SK-MEL-5 (cell line): ENCODE measurements at regions not wholly inside any gene's neighbourhood (a gene's known extent, or its start where the extent isn't known, plus 50 kb on each side); places are given as distances from the start of the nearest gene placed in this dataset.

Source experiments
- DNase-seq: peaks from one replicate; pipeline ENCODE4 v3.0.0-alpha.2; 2016; ENCODE audit warnings: low read depth, low spot score
- in situ Hi-C: cut with HindIII; loops from 2 replicates; pipeline ENCODE4 v1.10.0; 2016; ENCODE audit warnings: low sequenced_read_pairs, high pct_unique_total_duplicates, low pct_unique_long_range_greater_than_20kb

GRCh38 chr13:106232681-106233080, 302.8 kb downstream of the EFNB2 start:
- in situ Hi-C loops: no loop called here
- no peak for DNase-seq

GRCh38 chr13:106230450-106230849, 305.0 kb downstream of the EFNB2 start:
- no peak for DNase-seq
- in situ Hi-C loops: no loop called here

- DNase-seq: no peak
- in situ Hi-C loops: no loop called here
These were observed 310.3 kb downstream of the EFNB2 start for GRCh38 chr13:106225126-106225525.

GRCh38 chr13:106220211-106220610, 315.3 kb downstream of the EFNB2 start:
- in situ Hi-C loops: no loop called here

GRCh38 chr13:106213028-106213757, 322.3 kb downstream of the EFNB2 start:
- DNase-seq: peak; percentile 8
- in situ Hi-C loops: no loop called here

More at GRCh38 chr13:106220211-106220610, 315.3 kb downstream of the EFNB2 start:
- DNase-seq: no peak

- DNase-seq: no peak
- in situ Hi-C loops: no loop called here
These were observed 323.0 kb downstream of the EFNB2 start for GRCh38 chr13:106212386-106213010.

- in situ Hi-C loops: no loop called here
- DNase-seq: no peak
These were observed 325.1 kb downstream of the EFNB2 start for GRCh38 chr13:106210324-106210723.

- in situ Hi-C loops: no loop called here
- no peak for DNase-seq
These were observed 329.6 kb downstream of the EFNB2 start for GRCh38 chr13:106205871-106206270.

GRCh38 chr13:106197496-106197895, 338.0 kb downstream of the EFNB2 start:
- in situ Hi-C loops: no loop called here
- no peak for DNase-seq

- DNase-seq: no peak
- in situ Hi-C loops: no loop called here
These were observed 347.9 kb downstream of the EFNB2 start for GRCh38 chr13:106187501-106188095.

- in situ Hi-C loops: no loop called here
- DNase-seq: no peak
These were observed 348.4 kb downstream of the EFNB2 start for GRCh38 chr13:106187101-106187500.

GRCh38 chr13:106186366-106187030, 349.0 kb downstream of the EFNB2 start:
- in situ Hi-C loops: no loop called here
- no peak for DNase-seq

GRCh38 chr13:106184790-106185189, 350.7 kb downstream of the EFNB2 start:
- in situ Hi-C loops: no loop called here
- DNase-seq: no peak

- DNase-seq: no peak
These were observed 351.9 kb downstream of the EFNB2 start for GRCh38 chr13:106183410-106184065.

GRCh38 chr13:106182404-106182803, 353.1 kb downstream of the EFNB2 start:
- in situ Hi-C loops: no loop called here
- peak; percentile 30 for DNase-seq

More at GRCh38 chr13:106183410-106184065, 351.9 kb downstream of the EFNB2 start:
- in situ Hi-C loops: no loop called here

GRCh38 chr13:106178816-106179215, 356.6 kb downstream of the EFNB2 start:
- DNase-seq: no peak
- in situ Hi-C loops: no loop called here

GRCh38 chr13:106177146-106177545, 358.3 kb downstream of the EFNB2 start:
- in situ Hi-C loops: no loop called here
- no peak for DNase-seq

- peak; percentile 19 for DNase-seq
- in situ Hi-C loops: no loop called here
These were observed 359.3 kb downstream of the EFNB2 start for GRCh38 chr13:106176117-106176516.
